Stomach (tissue), 4 donors: ENCODE measurements at regions not wholly inside any gene's neighbourhood (a gene's known extent, or its start where the extent isn't known, plus 50 kb on each side); places are given as distances from the start of the nearest gene placed in this dataset.

Source experiments
- CTCF ChIP-seq, 7 experiments: fragments of 450-650 bp in 4 of 7; fragments of 200-600 bp in 3 of 7; sonication (generic) in 3 of 7; IDR thresholded peaks; one replicate each; pipeline ENCODE4 v1.5.1; 2016 to 2019; ENCODE audit warnings: antibody characterized with exemption in 7 of 7, control low read depth in 2 of 7, mild to moderate bottlenecking in 1 of 7
- POLR2A ChIP-seq, 4 donors: fragments of 450-650 bp; IDR thresholded peaks; one replicate each; pipeline ENCODE4 v1.6.1; 2016; ENCODE audit warnings: antibody characterized with exemption in 4 of 4, control low read depth in 2 of 4, mild to moderate bottlenecking in 1 of 4, moderate library complexity in 1 of 4
- POLR2AphosphoS5 ChIP-seq, 3 donors: sonication (generic); formaldehyde crosslinking; IDR thresholded peaks; one replicate each; pipeline ENCODE4 v1.6.1; 2016; ENCODE audit warnings: antibody characterized with exemption in 3 of 3

GRCh38 chr9:101977614-101978210 lies 239.3 kb upstream of the GRIN3A start:
- TF ChIP-seq CTCF (IDR thresholded peaks at IDR 0.05) (peak in 4 of 7 experiments; percentile 29 to 53 (median 38)), POLR2AphosphoS5 (IDR thresholded peaks at IDR 0.05) (no peak), POLR2A (IDR thresholded peaks at IDR 0.05) (no peak)
